IPS-20b (cell line): ENCODE measurements at regions not wholly inside any gene's neighbourhood (a gene's known extent, or its start where the extent isn't known, plus 50 kb on each side); places are given as distances from the start of the nearest gene placed in this dataset.

Experiments
- H3K27ac ChIP-seq: one replicate; pipeline ENCODE4 v1.5.1; 2013; ENCODE audit warnings: low read length
- H3K27me3 ChIP-seq: 2 replicates; pipeline ENCODE4 v1.6.1; 2013; ENCODE audit warnings: mild to moderate bottlenecking, low read length, inconsistent platforms; ENCODE audit not compliant: insufficient read depth
- H3K36me3 ChIP-seq: 2 replicates; pipeline ENCODE4 v1.6.1; 2013; ENCODE audit warnings: low read depth, mild to moderate bottlenecking, inconsistent platforms, low read length, moderate library complexity; ENCODE audit not compliant: insufficient read depth
- H3K4me1 ChIP-seq: 2 replicates; pipeline ENCODE4 v1.6.1; 2013; ENCODE audit warnings: mild to moderate bottlenecking, control low read depth, inconsistent platforms, low read length, moderate library complexity; ENCODE audit not compliant: insufficient read depth
- H3K4me3 ChIP-seq: 2 replicates; pipeline ENCODE4 v1.5.1; 2013; ENCODE audit warnings: mild to moderate bottlenecking, low read length, inconsistent platforms
- H3K9ac ChIP-seq: 2 replicates; pipeline ENCODE4 v1.6.1; 2013; ENCODE audit warnings: low read depth, mild to moderate bottlenecking, inconsistent platforms, low read length, moderate library complexity
- H3K9me3 ChIP-seq: 2 replicates; pipeline ENCODE4 v1.6.1; 2013; ENCODE audit warnings: mild to moderate bottlenecking, low read depth, low read length, inconsistent platforms; ENCODE audit not compliant: insufficient read depth

DNA sequence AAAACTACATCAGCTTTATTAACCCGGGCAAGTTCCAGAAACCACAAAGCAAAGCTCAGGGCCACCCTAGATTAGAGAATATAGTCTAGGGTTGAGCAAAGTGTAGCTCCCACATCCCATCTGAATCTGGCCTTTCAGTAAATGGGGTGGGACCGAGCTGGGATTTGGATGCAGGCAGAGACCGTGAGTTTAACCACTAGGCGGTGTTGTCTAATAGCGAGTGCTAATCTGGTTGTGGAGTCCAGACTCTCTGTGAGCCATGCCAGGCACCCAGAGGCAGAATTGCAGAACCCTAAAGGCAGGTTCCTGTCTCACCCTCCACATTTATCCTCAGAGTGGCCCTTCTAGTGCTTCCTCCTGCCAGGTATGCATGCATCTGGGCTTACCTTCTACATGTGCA lies 435.9 kb downstream of the TSN start:
- Histone ChIP-seq H3K27me3 (no peaks in the 10 kb centered on the region), H3K4me3 (no peak overlapping the region), H3K9ac (no peak overlapping the region), H3K27ac (no peak overlapping the region), H3K4me1 (no peaks in the 10 kb centered on the region; the same call in 1 of the 2 replicates), H3K36me3 (no peaks in the 10 kb centered on the region), H3K9me3 (no peaks in the 10 kb centered on the region)

DNA sequence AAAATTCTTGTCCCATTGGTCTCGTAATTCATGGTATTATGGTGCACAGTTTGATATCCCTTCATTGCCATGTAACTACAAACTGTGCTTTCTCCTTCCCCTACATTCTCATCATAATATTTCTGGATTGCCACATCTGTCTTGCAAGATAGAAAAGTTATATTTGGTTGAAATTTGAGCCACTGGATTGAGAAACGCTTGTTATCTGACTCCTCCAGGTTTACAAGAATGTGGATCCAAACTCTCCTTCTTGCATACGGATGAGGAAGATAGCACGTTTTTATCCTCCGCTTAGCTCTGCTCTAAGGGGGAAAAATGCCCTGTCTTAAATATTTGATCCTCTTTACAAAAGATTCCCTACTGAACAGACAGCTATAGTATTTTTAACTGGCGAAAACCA lies 438.2 kb downstream of the TSN start:
- no peaks in the 10 kb centered on the region for H3K27me3 ChIP-seq
- H3K36me3 ChIP-seq, result no peaks in the 10 kb centered on the region
- H3K4me3 ChIP-seq, result no peak overlapping the region
- H3K9ac ChIP-seq, result no peak overlapping the region
- no peaks in the 10 kb centered on the region; the same call in 1 of the 2 replicates for H3K4me1 ChIP-seq
- no peaks in the 10 kb centered on the region for H3K9me3 ChIP-seq
- no peak overlapping the region for H3K27ac ChIP-seq

DNA sequence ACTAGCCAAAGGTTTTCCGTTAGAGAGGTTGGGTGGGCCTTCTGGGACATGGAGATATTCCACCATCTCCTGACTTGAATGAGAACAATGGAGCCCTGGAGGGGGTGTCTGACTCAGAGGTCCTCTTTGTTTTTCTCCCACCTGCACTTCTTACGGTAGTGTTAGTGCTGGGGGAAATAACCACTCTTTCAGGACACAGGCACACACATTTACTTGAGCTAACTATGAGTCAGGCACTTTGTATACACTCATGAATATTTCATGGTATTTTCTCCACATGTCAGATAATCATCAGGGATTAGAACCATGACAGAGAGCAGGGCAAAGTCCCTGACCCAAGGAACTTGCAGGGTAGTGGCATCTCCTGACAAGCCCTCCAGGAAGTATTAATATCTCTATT lies 439.1 kb downstream of the TSN start:
- no peak overlapping the region for H3K27ac ChIP-seq

DNA sequence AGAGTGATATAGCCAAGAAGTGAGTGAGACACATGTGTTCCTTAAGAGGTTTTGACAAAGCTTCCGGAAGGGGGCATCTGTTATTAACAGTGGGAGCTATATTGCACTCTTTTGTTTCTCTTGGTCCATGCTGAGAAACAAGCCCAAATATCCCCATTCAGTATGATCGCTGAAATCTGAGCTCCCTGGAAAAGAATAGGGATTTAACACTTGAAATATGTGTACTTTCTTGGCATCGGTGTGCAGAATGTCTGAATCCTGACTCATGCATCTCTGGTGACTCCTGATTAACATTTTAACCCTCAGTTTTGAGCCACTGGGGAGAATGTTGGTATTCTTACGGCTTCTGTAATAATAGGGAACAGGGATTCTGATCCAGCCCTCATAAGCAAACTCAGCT lies 448.1 kb downstream of the TSN start:
- Histone ChIP-seq H3K27ac (no peak overlapping the region), H3K27me3 (peaks cover 12% of the 10 kb centered on the region; the same call in 1 of the 2 replicates), H3K4me1 (no peaks in the 10 kb centered on the region), H3K9ac (no peak overlapping the region), H3K36me3 (no peaks in the 10 kb centered on the region), H3K9me3 (no peaks in the 10 kb centered on the region), H3K4me3 (no peak overlapping the region)

More for the DNA sequence above, 439.1 kb downstream of the TSN start:
- Histone ChIP-seq H3K4me1 (no peaks in the 10 kb centered on the region; the same call in 1 of the 2 replicates), H3K27me3 (no peaks in the 10 kb centered on the region), H3K9ac (no peak overlapping the region), H3K4me3 (no peak overlapping the region), H3K9me3 (no peaks in the 10 kb centered on the region), H3K36me3 (no peaks in the 10 kb centered on the region)

DNA sequence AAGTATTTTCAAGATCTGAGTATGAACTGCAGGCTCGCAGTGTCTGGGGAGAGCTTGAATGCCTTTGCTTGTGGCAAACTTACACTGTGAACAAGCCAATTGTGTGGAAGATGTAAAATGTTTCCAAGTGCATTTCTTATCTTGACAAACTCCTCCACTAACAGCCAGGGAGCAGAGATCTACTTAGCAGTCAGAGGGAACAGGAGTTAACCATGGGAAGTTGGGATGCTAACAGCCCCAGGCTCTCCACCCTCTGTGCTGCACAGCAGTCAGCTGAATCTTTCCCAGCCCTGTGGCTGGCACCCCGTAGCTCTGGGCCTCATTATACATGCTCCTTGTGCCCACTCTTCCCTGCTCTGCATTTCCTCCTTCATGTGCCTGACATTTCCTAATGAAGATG lies 450.2 kb downstream of the TSN start:
- Histone ChIP-seq H3K27me3 (peaks cover 12% of the 10 kb centered on the region; the same call in 1 of the 2 replicates), H3K36me3 (no peaks in the 10 kb centered on the region)

DNA sequence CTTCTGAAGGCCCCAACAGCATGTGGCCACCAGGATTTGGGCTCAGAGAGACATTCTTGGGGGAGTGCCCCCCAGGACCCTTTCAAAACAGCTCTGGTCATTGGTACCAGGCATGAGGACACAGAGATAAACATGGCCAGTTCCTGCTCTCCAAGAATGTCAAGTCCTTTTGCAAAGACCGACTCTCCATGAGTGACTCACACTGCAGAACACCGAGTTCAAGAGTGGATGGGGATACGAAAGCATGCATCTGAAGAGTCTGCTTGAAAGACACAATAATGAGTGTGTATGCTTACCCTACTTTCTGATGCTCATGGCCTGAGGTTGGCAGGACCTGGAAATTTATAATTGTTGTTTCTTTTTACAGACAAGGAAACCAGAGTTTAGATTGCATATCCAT lies 450.6 kb downstream of the TSN start:
- Histone ChIP-seq H3K9me3 (no peaks in the 10 kb centered on the region), H3K27me3 (peaks cover 12% of the 10 kb centered on the region; the same call in 1 of the 2 replicates), H3K27ac (no peak overlapping the region)

More for the DNA sequence above, 450.2 kb downstream of the TSN start:
- H3K9me3 ChIP-seq, result no peaks in the 10 kb centered on the region
- H3K4me3 ChIP-seq, result no peak overlapping the region
- H3K4me1 ChIP-seq, result no peaks in the 10 kb centered on the region
- H3K9ac ChIP-seq, result no peak overlapping the region
- no peak overlapping the region for H3K27ac ChIP-seq

DNA sequence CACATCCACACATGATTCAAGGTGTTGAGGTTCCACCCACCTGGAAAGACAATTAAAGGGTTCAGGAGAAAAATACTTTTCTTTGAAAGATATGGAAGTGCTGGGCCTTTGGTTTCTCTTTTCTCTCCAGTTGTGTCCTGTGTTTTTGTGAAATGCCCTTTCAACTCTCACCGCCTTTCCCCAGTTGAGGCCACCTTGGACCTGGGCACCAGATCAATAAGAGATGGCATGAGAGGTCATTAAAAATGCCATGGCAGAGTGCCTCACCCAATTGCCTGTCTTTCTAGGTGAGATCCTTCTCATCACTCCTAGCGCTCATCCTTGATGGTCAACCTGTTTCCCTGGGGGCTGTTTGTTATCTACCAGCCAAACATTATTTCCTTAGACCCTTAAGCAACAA lies 453.9 kb downstream of the TSN start:
- Histone ChIP-seq H3K4me1 (no peaks in the 10 kb centered on the region), H3K27ac (no peak overlapping the region), H3K9me3 (no peaks in the 10 kb centered on the region), H3K27me3 (peaks cover 12% of the 10 kb centered on the region; the same call in 1 of the 2 replicates), H3K9ac (no peak overlapping the region), H3K4me3 (no peak overlapping the region), H3K36me3 (no peaks in the 10 kb centered on the region)

More for the DNA sequence above, 450.6 kb downstream of the TSN start:
- H3K36me3 ChIP-seq, result no peaks in the 10 kb centered on the region
- no peak overlapping the region for H3K4me3 ChIP-seq
- no peaks in the 10 kb centered on the region for H3K4me1 ChIP-seq
- no peak overlapping the region for H3K9ac ChIP-seq

DNA sequence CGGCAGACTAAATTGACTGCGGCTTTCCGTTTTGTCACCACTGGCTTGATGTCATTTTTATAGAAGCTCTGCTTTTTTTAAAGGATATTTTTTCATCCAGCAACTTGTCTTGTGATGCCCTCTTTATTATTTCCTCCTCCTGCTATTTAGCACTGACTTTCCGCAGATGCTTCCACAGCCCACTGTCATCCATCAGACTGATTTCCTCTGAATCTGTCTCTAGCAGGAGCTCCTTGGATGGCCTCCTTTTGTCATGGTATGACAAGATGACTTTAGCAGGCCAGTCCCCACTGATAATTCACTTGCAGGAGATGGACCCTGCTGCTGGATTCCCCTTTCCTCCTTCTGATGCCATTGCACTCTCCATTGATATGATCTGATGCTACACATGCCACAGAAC lies 454.6 kb downstream of the TSN start:
- Histone ChIP-seq H3K27me3 (peaks cover 8% of the 10 kb centered on the region; the same call in 1 of the 2 replicates), H3K9me3 (no peaks in the 10 kb centered on the region), H3K27ac (no peak overlapping the region), H3K4me3 (no peak overlapping the region), H3K9ac (no peak overlapping the region), H3K36me3 (no peaks in the 10 kb centered on the region), H3K4me1 (no peaks in the 10 kb centered on the region)

DNA sequence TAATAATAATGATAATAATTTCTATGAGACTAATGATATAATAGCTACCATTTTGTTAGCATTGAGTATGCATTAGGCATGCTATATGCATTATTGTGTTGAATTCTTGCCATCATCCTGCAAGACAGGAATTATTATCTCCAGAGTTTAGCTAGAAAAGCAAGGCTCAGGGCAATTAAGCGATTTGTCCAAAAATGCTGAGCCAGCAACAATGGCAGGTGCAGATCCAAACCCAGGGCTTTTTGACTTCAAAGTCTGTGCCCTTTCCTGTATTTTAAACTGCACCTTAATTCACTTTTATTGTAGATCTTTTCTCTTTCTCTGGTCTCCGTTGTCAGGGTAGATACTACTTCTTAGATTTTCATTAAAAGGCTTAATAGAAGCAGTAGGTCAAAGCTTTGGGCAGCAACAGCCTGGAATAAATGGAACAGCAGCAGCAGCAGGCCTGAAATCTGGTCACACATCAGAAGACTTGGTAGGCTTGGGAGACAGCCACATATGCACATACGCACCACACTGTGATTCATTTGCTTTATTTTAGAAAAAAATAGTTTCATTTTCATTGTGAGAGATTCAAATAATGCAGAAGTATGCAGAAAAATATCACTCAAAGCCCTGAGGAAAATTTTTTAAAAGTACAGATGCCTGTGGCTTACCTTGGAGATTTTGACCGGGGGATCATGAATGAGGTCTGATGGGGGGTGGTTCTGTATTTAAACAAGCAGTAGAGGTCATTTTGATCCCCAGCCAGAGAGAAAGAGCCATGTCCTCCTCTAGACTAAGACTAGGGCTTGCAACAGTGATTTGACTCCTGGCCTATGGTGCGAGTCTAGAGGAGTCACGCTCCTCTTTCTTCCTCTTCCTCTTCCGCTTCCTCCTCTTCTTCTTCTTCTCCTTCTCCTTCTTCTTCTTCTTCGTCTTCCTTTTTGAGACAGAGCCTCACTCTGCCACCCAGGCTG lies 455.7 kb downstream of the TSN start:
- Histone ChIP-seq H3K9me3 (no peaks in the 10 kb centered on the region), H3K36me3 (no peaks in the 10 kb centered on the region), H3K4me1 (no peaks in the 10 kb centered on the region), H3K4me3 (no peak overlapping the region), H3K27me3 (peaks cover 7% of the 10 kb centered on the region; the same call in 1 of the 2 replicates), H3K9ac (no peak overlapping the region), H3K27ac (no peak overlapping the region)

DNA sequence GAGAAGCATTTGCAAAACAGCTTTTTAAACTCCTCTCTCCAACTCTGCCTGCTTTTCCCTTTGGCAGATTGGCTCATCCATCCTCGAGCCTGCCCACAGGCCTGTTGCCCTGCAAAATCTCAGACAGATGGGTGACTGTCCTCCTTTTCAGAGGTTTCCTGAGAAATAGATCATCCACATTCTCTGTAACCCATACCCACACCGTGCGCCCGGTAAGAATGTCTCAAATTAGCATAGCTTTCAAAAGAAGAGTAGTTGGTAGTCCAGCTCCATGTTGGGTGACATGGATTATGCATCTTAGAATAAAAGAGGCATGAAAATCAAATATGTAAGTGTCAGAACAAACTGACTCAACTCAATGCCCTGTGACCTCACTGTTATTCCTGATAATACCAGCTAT lies 457.9 kb downstream of the TSN start:
- no peak overlapping the region for H3K9ac ChIP-seq
- no peak overlapping the region for H3K27ac ChIP-seq
- H3K9me3 ChIP-seq, result no peaks in the 10 kb centered on the region
- no peaks in the 10 kb centered on the region for H3K36me3 ChIP-seq
- H3K4me1 ChIP-seq, result no peaks in the 10 kb centered on the region
- no peaks in the 10 kb centered on the region; the same call in 1 of the 2 replicates for H3K27me3 ChIP-seq
- H3K4me3 ChIP-seq, result no peak overlapping the region

DNA sequence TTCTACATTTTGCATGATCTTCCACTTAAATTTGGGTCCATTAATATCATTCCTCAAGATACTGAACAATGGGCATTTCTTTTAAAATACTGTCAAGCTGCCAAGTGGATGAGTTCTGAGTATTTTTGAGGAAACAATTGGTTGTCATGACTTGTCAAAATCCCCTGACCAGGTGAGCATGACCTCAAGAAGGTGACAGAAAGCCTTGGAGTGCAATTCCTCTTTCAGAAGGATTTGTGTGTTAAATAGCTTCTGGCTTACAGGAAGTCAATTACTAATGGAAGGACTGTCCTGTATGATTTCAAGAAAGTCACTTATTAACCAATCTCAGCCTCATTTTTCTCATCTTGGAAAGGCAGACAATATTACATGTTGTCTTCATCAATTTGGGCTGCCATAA lies 460.6 kb downstream of the TSN start:
- Histone ChIP-seq H3K4me3 (no peak overlapping the region), H3K36me3 (no peaks in the 10 kb centered on the region), H3K9ac (no peak overlapping the region)

DNA sequence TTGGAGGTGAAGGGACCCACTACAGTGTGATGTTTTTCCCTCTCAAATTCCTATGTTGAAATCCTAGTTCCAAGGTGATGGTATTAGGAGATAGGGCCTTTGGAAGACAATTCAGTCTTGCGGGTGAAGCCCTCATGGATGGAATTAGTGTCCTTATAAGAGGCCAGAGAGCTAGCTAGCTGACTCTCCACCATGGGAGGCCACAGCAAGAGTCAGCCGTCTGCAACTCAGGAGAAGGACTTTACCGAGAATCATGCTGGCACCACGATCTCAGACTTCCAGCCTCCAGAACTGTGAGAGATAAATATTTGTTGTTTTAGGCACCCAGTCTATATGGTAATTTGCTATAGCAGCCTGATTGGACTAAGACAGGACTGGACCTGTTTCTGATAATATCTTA lies 461.4 kb downstream of the TSN start:
- H3K36me3 ChIP-seq, result no peaks in the 10 kb centered on the region
- H3K9me3 ChIP-seq, result no peaks in the 10 kb centered on the region
- no peak overlapping the region for H3K9ac ChIP-seq
- H3K4me1 ChIP-seq, result no peaks in the 10 kb centered on the region
- no peak overlapping the region for H3K4me3 ChIP-seq
- no peaks in the 10 kb centered on the region for H3K27me3 ChIP-seq
- no peak overlapping the region for H3K27ac ChIP-seq

More for the DNA sequence above, 460.6 kb downstream of the TSN start:
- H3K27me3 ChIP-seq, result no peaks in the 10 kb centered on the region
- H3K9me3 ChIP-seq, result no peaks in the 10 kb centered on the region
- no peaks in the 10 kb centered on the region for H3K4me1 ChIP-seq
- no peak overlapping the region for H3K27ac ChIP-seq
